HEK293 (cell line): ENCODE measurements at regions not wholly inside any gene's neighbourhood (a gene's known extent, or its start where the extent isn't known, plus 50 kb on each side); places are given as distances from the start of the nearest gene placed in this dataset.

ENCODE experiments used
- CTCF ChIA-PET: fragments of 350-600 bp; formaldehyde crosslinking; extraction: SDS; loops from one replicate; lab custom pipeline; 2021; ENCODE audit warnings: antibody characterized with exemption; lab: Yijun Ruan, JAX
- POLR2A ChIA-PET: fragments of 300-600 bp; formaldehyde crosslinking; extraction: SDS; loops from one replicate; lab custom pipeline; 2020; ENCODE audit warnings: antibody characterized with exemption, inconsistent platforms; lab: Yijun Ruan, JAX
- H3K27ac ChIP-seq: fragments of 200-500 bp; sonication (Bioruptor generic); 2 replicates; pipeline ENCODE4 v1.5.1; 2014; ENCODE audit warnings: low read depth, low read length, control low read depth, inconsistent platforms; ENCODE audit errors: extremely low read depth
- H3K36me3 ChIP-seq, 2 experiments: fragments of 200-500 bp in 1 of 2; sonication (Bioruptor generic) in 1 of 2; 1 replicate in 1 of 2; 2 replicates in 1 of 2; pipeline ENCODE4 v1.5.1; 2014 to 2017; ENCODE audit warnings: inconsistent platforms in 2 of 2, low read length in 2 of 2; ENCODE audit not compliant: control insufficient read depth in 2 of 2, insufficient read depth in 1 of 2
- H3K4me1 ChIP-seq: fragments of 200-500 bp; sonication (Bioruptor generic); 2 replicates; pipeline ENCODE4 v1.5.1; 2014; ENCODE audit warnings: mild to moderate bottlenecking, low read length, inconsistent platforms; ENCODE audit not compliant: control insufficient read depth, insufficient read depth
- H3K4me3 ChIP-seq: 2 replicates; pipeline ENCODE4 v1.5.1; 2011; ENCODE audit warnings: low read depth, mild to moderate bottlenecking, control low read depth, low read length, moderate library complexity
- H3K9me3 ChIP-seq: fragments of 200-500 bp; sonication (Bioruptor generic); 2 replicates; pipeline ENCODE4 v1.5.1; 2014; ENCODE audit warnings: low read depth, low read length, inconsistent platforms; ENCODE audit not compliant: control insufficient read depth, insufficient read depth
- BCL11B ChIP-seq: fragments of 450-650 bp; formaldehyde crosslinking; IDR thresholded peaks from 2 replicates; pipeline ENCODE4 v1.5.1; 2016; ENCODE audit warnings: low read depth, missing biosample characterization, missing genetic modification characterization
- GLI2 ChIP-seq: fragments of 450-650 bp; formaldehyde crosslinking; IDR thresholded peaks from 2 replicates; pipeline ENCODE4; 2017; ENCODE audit warnings: missing biosample characterization, missing genetic modification characterization, low read depth, borderline replicate concordance
- GLIS1 ChIP-seq: fragments of 450-650 bp; formaldehyde crosslinking; IDR thresholded peaks from 2 replicates; pipeline ENCODE4 v1.5.1; 2016; ENCODE audit warnings: missing biosample characterization, missing genetic modification characterization
- HOXC10 ChIP-seq: sonication (generic); formaldehyde crosslinking; IDR thresholded peaks from 2 replicates; pipeline ENCODE4 v1.8.1; 2023; ENCODE audit warnings: mild to moderate bottlenecking, missing genetic modification reagents
- IKZF3 ChIP-seq: fragments of 450-650 bp; IDR thresholded peaks from 2 replicates; pipeline ENCODE4 v1.5.0; 2018; ENCODE audit warnings: missing biosample characterization, mild to moderate bottlenecking, missing genetic modification characterization, moderate library complexity
- ZBTB10 ChIP-seq: fragments of 450-650 bp; formaldehyde crosslinking; IDR thresholded peaks from 2 replicates; pipeline ENCODE4 v1.5.1; 2016; ENCODE audit warnings: missing biosample characterization, missing genetic modification characterization
- ZBTB48 ChIP-seq: fragments of 450-650 bp; formaldehyde crosslinking; IDR thresholded peaks from 2 replicates; pipeline ENCODE4 v1.5.1; 2016; ENCODE audit warnings: missing biosample characterization, missing genetic modification characterization
- ZFP41 ChIP-seq: fragments of 450-650 bp; formaldehyde crosslinking; IDR thresholded peaks from 2 replicates; pipeline ENCODE4 v1.5.1; 2016; ENCODE audit warnings: missing biosample characterization, missing genetic modification characterization, borderline replicate concordance
- ZNF121 ChIP-seq: fragments of 450-650 bp; formaldehyde crosslinking; IDR thresholded peaks from 2 replicates; pipeline ENCODE4 v1.5.1; 2016; ENCODE audit warnings: missing biosample characterization, missing genetic modification characterization
- ZNF157 ChIP-seq: fragments of 450-650 bp; formaldehyde crosslinking; IDR thresholded peaks from 2 replicates; pipeline ENCODE4 v1.5.1; 2016; ENCODE audit warnings: missing biosample characterization, missing genetic modification characterization
- ZNF202 ChIP-seq: fragments of 450-650 bp; formaldehyde crosslinking; IDR thresholded peaks from 2 replicates; pipeline ENCODE4 v1.5.1; 2016; ENCODE audit warnings: missing biosample characterization, missing genetic modification characterization, borderline replicate concordance
- ZNF292 ChIP-seq: fragments of 450-650 bp; formaldehyde crosslinking; IDR thresholded peaks from 2 replicates; pipeline ENCODE4 v1.5.1; 2016; ENCODE audit warnings: low read depth, missing biosample characterization, missing genetic modification characterization, borderline replicate concordance
- ZNF324 ChIP-seq: fragments of 450-650 bp; formaldehyde crosslinking; IDR thresholded peaks from 2 replicates; pipeline ENCODE4 v1.5.1; 2016; ENCODE audit warnings: missing biosample characterization, missing genetic modification characterization
- ZNF335 ChIP-seq: fragments of 450-650 bp; formaldehyde crosslinking; conservative IDR thresholded peaks from 2 replicates; pipeline ENCODE4 v1.5.1; 2016; ENCODE audit warnings: missing biosample characterization, missing genetic modification characterization
- ZNF529 ChIP-seq: fragments of 450-650 bp; formaldehyde crosslinking; IDR thresholded peaks from 2 replicates; pipeline ENCODE4 v1.5.1; 2017; ENCODE audit warnings: missing genetic modification characterization, missing biosample characterization; ENCODE audit not compliant: insufficient replicate concordance
- ZNF561 ChIP-seq: fragments of 450-650 bp; IDR thresholded peaks from 2 replicates; pipeline ENCODE4 v1.5.1; 2018; ENCODE audit warnings: missing biosample characterization, missing genetic modification characterization, borderline replicate concordance
- ZNF664 ChIP-seq: fragments of 450-650 bp; formaldehyde crosslinking; IDR thresholded peaks from 2 replicates; pipeline ENCODE4 v1.5.1; 2016; ENCODE audit warnings: missing biosample characterization, missing genetic modification characterization
- ZNF670 ChIP-seq: fragments of 450-650 bp; formaldehyde crosslinking; IDR thresholded peaks from 2 replicates; pipeline ENCODE4 v1.5.1; 2016; ENCODE audit warnings: missing biosample characterization, missing genetic modification characterization, low read depth
- ZNF747 ChIP-seq: fragments of 450-650 bp; formaldehyde crosslinking; IDR thresholded peaks from 2 replicates; pipeline ENCODE4 v1.5.1; 2016; ENCODE audit warnings: missing biosample characterization, missing genetic modification characterization
- ZNF830 ChIP-seq: fragments of 450-650 bp; IDR thresholded peaks from 2 replicates; pipeline ENCODE4 v1.5.0; 2018; ENCODE audit warnings: missing biosample characterization, missing genetic modification characterization, low read depth, mild to moderate bottlenecking, moderate library complexity
- ZSCAN30 ChIP-seq: fragments of 450-650 bp; IDR thresholded peaks from 2 replicates; pipeline ENCODE4 v1.5.1; 2018; ENCODE audit warnings: missing biosample characterization, mild to moderate bottlenecking, missing genetic modification characterization, moderate library complexity
- TF ChIP-seq, protein P1 (sequence below): fragments of 450-650 bp; formaldehyde crosslinking; conservative IDR thresholded peaks from 2 replicates; pipeline ENCODE4 v1.5.1; 2016; ENCODE audit warnings: low read depth, missing biosample characterization, missing genetic modification characterization

DNA sequence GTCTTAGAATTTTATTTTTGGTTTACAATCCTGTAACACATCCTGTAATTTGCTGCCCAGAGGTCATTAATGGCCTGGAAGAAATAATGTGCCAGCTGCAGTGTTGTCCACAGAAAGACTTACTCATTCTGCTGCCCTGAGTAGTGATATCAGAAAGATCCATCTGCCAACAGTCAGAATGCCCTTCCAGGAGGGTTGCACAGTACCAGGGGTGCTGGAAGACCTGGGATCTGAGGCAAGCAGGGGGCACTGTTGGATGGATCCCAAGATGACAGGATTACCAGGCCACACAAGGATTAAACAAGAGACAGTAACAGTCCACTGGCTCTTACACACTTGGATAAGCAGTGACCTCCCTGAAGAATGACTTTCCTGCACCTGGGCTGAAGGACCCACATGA, 93.8 kb upstream of the TOP3B start:
- no peaks in the 10 kb centered on the region for H3K4me1 ChIP-seq
- H3K27ac ChIP-seq: no peak overlapping the region
- H3K4me3 ChIP-seq: no peak overlapping the region
- no peaks in the 10 kb centered on the region for H3K9me3 ChIP-seq
- ChIA-PET POLR2A (no interaction called here), CTCF (no interaction called here)
- TF ChIP-seq GLI2 (no peak), GLIS1 (tag by site-specific recombination) (peak; percentile 79)
- no peaks in the 10 kb centered on the region for H3K36me3 ChIP-seq

DNA sequence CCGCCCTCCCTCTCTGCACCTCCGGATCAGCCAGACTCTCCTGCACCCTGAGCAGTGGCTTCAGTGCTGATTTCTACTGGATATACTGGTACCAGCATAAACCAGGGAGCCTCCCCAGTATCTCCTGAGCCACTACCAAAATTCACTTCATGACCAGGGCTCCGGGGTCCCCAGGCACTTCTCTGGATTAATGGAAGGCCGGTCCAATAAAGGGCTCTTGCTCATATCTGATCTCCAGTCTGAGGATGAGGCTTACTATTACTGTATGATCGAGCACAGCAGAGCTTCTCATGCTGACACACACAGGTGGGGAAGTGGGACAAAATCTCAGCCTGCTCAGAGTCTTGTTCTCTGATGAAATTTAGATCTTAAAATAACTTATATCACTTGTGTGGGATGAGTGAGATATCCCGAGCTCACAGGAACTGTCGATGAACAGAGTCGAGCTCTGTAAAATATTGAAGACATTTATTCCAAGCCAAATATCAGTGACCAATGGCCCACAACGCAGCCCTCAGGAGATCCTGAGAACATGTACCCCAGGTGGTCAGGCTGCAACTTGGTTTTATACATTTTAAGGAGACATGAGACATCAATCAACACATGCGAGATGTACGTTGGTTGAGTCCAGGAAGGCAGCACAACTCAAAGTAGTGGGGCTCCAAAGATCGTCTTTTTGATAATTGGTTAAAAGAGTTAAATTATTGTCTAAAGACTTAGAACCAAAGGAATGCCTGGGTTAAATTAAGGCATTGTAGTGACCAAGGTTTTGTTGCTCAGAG, 93.0 kb upstream of the TOP3B start:
- ChIA-PET POLR2A (no interaction called here), CTCF (interaction anchor here (1.2 kb wide), 1 partner anchor 15 kb away, joined by 4 read pairs; no protein-coding TSS in a partner anchor)
- Histone ChIP-seq H3K9me3 (no peaks in the 10 kb centered on the region), H3K27ac (no peak overlapping the region), H3K4me1 (no peaks in the 10 kb centered on the region), H3K36me3 (no peaks in the 10 kb centered on the region), H3K4me3 (no peak overlapping the region)
- TF ChIP-seq ZNF157 (tag by site-specific recombination) (no peak), ZNF664 (tag by site-specific recombination) (no peak), ZBTB48 (tag by site-specific recombination) (no peak), ZNF830 (no peak), ZBTB10 (tag by site-specific recombination) (no peak), ZNF529 (no peak), ZNF335 (tag by site-specific recombination) (no peak), ZSCAN30 (tag by site-specific recombination) (no peak), ZNF561 (tag by site-specific recombination) (no peak), HOXC10 (no peak), ZFP41 (tag by site-specific recombination) (no peak), ZNF202 (tag by site-specific recombination) (no peak), ZNF121 (tag by site-specific recombination) (no peak), ZNF324 (tag by site-specific recombination) (no peak), ZNF747 (tag by site-specific recombination) (no peak), IKZF3 (no peak), BCL11B (tag by site-specific recombination) (no peak), ZNF670 (tag by site-specific recombination) (no peak), ZNF292 (tag by site-specific recombination) (no peak)
- TF ChIP-seq, protein P1, sequence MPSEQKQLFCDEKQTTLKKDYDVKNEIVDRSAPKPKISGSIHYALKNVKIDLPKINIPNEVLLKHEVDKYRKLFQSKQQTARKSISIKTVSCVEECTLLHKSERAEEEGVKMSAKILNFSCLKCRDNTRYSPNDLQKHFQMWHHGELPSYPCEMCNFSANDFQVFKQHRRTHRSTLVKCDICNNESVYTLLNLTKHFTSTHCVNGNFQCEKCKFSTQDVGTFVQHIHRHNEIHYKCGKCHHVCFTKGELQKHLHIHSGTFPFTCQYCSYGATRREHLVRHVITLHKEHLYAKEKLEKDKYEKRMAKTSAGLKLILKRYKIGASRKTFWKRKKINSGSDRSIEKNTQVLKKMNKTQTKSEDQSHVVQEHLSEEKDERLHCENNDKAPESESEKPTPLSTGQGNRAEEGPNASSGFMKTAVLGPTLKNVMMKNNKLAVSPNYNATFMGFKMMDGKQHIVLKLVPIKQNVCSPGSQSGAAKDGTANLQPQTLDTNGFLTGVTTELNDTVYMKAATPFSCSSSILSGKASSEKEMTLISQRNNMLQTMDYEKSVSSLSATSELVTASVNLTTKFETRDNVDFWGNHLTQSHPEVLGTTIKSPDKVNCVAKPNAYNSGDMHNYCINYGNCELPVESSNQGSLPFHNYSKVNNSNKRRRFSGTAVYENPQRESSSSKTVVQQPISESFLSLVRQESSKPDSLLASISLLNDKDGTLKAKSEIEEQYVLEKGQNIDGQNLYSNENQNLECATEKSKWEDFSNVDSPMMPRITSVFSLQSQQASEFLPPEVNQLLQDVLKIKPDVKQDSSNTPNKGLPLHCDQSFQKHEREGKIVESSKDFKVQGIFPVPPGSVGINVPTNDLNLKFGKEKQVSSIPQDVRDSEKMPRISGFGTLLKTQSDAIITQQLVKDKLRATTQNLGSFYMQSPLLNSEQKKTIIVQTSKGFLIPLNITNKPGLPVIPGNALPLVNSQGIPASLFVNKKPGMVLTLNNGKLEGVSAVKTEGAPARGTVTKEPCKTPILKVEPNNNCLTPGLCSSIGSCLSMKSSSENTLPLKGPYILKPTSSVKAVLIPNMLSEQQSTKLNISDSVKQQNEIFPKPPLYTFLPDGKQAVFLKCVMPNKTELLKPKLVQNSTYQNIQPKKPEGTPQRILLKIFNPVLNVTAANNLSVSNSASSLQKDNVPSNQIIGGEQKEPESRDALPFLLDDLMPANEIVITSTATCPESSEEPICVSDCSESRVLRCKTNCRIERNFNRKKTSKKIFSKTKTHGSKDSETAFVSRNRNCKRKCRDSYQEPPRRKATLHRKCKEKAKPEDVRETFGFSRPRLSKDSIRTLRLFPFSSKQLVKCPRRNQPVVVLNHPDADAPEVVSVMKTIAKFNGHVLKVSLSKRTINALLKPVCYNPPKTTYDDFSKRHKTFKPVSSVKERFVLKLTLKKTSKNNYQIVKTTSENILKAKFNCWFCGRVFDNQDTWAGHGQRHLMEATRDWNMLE (tag by site-specific recombination): no peak
